Prostate gland (tissue), 2 donors: ENCODE measurements at regions not wholly inside any gene's neighbourhood (a gene's known extent, or its start where the extent isn't known, plus 50 kb on each side); places are given as distances from the start of the nearest gene placed in this dataset.

Experiments used
- POLR2A ChIP-seq: fragments of 450-650 bp; IDR thresholded peaks from one replicate; pipeline ENCODE4 v1.6.1; 2016; ENCODE audit warnings: antibody characterized with exemption, mild to moderate bottlenecking
- POLR2AphosphoS5 ChIP-seq: sonication (generic); formaldehyde crosslinking; IDR thresholded peaks from one replicate; pipeline ENCODE4 v1.6.1; 2017; ENCODE audit warnings: antibody characterized with exemption
- TF ChIP-seq, protein P1 (sequence below), 4 experiments: fragments of 200-600 bp in 2 of 4; fragments of 450-650 bp in 2 of 4; sonication (generic) in 2 of 4; IDR thresholded peaks; 1 replicate in 3 of 4; 2 replicates in 1 of 4; pipeline ENCODE4 v1.5.1; 2016 to 2019; ENCODE audit warnings: antibody characterized with exemption in 4 of 4, mild to moderate bottlenecking in 2 of 4, moderate library complexity in 2 of 4

DNA sequence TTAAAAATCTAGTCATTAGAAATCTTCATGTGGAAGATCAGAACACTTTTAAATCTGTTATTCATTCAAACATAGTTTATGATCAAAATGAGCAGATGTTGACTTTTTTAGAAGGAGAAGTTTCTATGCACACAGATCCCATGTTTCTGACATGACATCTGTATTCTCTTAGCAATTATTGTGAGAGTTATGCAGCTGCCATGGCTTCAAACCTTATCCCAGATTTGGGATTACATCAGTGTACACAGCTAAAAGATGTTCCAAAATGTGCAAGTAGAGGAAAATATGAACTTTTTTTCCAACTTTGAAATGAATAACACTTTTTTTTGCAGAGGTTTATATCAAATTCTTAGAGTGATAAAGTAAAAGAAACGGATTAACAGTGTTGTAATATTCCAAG, 1166.9 kb downstream of the ZPLD1 start:
- TF ChIP-seq POLR2A (no peak), POLR2AphosphoS5 (no peak)
- TF ChIP-seq, protein P1, sequence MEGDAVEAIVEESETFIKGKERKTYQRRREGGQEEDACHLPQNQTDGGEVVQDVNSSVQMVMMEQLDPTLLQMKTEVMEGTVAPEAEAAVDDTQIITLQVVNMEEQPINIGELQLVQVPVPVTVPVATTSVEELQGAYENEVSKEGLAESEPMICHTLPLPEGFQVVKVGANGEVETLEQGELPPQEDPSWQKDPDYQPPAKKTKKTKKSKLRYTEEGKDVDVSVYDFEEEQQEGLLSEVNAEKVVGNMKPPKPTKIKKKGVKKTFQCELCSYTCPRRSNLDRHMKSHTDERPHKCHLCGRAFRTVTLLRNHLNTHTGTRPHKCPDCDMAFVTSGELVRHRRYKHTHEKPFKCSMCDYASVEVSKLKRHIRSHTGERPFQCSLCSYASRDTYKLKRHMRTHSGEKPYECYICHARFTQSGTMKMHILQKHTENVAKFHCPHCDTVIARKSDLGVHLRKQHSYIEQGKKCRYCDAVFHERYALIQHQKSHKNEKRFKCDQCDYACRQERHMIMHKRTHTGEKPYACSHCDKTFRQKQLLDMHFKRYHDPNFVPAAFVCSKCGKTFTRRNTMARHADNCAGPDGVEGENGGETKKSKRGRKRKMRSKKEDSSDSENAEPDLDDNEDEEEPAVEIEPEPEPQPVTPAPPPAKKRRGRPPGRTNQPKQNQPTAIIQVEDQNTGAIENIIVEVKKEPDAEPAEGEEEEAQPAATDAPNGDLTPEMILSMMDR (IDR thresholded peaks at IDR 0.05): no peak
